ENCODE measurements at regions not wholly inside any gene's neighbourhood (a gene's known extent, or its start where the extent isn't known, plus 50 kb on each side); places are given as distances from the start of the nearest gene placed in this dataset.

DNA sequence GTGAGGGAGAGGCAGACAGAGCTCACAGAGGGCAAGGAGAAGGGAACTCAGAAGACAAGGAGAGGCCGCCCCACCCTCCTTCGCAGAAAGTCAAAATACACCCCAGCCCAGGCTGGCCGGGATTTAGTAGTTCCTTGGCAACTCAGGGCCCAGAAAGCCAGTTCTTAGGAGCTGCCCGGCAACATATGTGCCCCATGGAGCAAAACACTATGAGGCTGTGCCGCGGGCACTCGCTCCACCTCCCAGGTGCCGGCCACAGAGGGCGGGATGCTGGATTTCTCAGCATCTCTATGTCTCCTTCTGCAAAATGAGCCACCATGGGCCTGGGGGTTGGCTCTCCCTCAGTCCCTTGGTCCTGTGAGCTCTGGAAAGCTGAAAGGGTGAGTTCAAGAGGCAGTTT, 93.8 kb upstream of the CACNA1A start:
- no peak overlapping the region for H3K27ac ChIP-seq
- peaks cover 9% of the 10 kb centered on the region for H3K27me3 ChIP-seq
- H3K4me3 ChIP-seq = no peak overlapping the region
- intact Hi-C loops (cut with DNase I) = no loop called here
- DNase-seq (no peak), ATAC-seq (no peak)
- H3K9me3 ChIP-seq = no peaks in the 10 kb centered on the region
- no peaks in the 10 kb centered on the region for H3K4me1 ChIP-seq
- TF ChIP-seq, protein P1, sequence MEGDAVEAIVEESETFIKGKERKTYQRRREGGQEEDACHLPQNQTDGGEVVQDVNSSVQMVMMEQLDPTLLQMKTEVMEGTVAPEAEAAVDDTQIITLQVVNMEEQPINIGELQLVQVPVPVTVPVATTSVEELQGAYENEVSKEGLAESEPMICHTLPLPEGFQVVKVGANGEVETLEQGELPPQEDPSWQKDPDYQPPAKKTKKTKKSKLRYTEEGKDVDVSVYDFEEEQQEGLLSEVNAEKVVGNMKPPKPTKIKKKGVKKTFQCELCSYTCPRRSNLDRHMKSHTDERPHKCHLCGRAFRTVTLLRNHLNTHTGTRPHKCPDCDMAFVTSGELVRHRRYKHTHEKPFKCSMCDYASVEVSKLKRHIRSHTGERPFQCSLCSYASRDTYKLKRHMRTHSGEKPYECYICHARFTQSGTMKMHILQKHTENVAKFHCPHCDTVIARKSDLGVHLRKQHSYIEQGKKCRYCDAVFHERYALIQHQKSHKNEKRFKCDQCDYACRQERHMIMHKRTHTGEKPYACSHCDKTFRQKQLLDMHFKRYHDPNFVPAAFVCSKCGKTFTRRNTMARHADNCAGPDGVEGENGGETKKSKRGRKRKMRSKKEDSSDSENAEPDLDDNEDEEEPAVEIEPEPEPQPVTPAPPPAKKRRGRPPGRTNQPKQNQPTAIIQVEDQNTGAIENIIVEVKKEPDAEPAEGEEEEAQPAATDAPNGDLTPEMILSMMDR (IDR thresholded peaks at IDR 0.05) = no peak
- H3K36me3 ChIP-seq = no peaks in the 10 kb centered on the region

DNA sequence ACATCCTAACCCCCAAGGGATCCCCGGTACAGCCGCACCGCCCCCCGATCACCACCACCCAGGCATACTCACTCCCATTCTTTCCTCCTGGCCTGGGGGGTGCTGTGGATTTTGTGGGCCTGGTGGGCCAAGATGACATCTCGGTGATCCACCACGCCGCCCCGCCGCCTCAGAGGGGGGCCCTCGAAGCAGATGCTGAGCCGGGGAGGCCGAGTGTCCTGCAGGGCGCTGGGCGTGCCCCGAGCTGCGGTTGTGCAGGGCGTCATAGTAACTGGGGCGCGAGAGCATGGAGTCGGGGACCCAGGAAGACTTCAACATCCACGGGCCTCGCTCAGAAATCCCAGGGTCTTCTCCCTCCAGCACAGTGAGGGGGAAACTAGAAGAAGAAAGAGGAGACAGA, 93.4 kb upstream of the CACNA1A start:
- TF ChIP-seq, protein P1 (IDR thresholded peaks at IDR 0.05) = no peak
- DNase-seq = no peak
- intact Hi-C loops (cut with DNase I) = loop anchor here (10.0 kb wide), 1 partner anchor 115 kb away; no protein-coding TSS in a partner anchor

DNA sequence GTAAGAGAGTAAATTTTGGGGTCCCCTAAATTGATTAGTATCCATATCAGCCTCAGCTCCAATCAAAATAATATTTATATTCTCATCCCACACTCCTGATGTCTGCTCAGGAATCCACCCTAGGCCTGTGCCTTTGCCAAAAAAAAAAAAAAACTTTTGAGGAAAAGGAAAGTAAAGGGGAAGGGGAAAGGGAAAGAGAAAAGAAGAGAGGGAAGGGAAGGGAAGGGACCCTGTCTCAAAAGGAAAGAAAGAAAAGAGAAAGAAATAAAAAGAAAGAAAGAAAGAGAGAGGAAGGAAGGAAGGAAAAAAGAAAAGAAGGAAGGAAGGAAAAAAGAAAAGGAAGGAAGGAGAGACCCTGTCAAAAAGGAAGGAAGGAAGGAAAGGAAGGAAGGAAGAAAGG, 91.8 kb upstream of the CACNA1A start:
- ATAC-seq (no peak), DNase-seq (no peak)
- Histone ChIP-seq H3K36me3 (no peaks in the 10 kb centered on the region), H3K9me3 (no peaks in the 10 kb centered on the region), H3K4me1 (no peaks in the 10 kb centered on the region), H3K27ac (no peak overlapping the region), H3K27me3 (peaks cover 9% of the 10 kb centered on the region), H3K4me3 (no peak overlapping the region)
- TF ChIP-seq, protein P1 (IDR thresholded peaks at IDR 0.05) = no peak
- intact Hi-C loops (cut with DNase I) = loop anchor here (10.0 kb wide), 1 partner anchor 117 kb away; no protein-coding TSS in a partner anchor

More for the DNA sequence above, 93.4 kb upstream of the CACNA1A start:
- Histone ChIP-seq H3K27me3 (peaks cover 9% of the 10 kb centered on the region), H3K36me3 (no peaks in the 10 kb centered on the region), H3K4me3 (no peak overlapping the region), H3K9me3 (no peaks in the 10 kb centered on the region), H3K27ac (no peak overlapping the region), H3K4me1 (no peaks in the 10 kb centered on the region)
- ATAC-seq = no peak

DNA sequence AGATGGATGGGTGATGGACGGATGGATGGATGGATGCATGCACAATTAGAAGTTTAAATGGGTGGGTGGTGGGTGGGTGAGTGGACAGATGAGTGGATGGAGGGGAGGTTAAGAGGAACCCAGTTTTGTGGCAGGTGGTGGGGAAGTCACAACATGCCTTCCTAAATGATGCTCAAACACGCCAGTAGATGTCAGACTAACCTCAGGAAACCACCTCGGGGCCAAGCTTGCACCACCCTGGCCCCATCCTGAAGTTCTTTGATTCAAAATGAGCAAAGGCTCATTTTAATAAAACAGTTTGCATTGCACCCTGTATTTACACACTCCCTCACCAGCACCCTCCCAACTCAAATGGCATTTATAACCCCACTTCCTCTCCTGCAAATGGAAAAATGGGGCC, 91.4 kb upstream of the CACNA1A start:
- DNase-seq = no peak
- Histone ChIP-seq H3K27me3 (peaks cover 7% of the 10 kb centered on the region), H3K36me3 (no peaks in the 10 kb centered on the region), H3K4me1 (no peaks in the 10 kb centered on the region), H3K9me3 (no peaks in the 10 kb centered on the region), H3K4me3 (no peak overlapping the region), H3K27ac (no peak overlapping the region)
- intact Hi-C loops (cut with DNase I) = loop anchor here (10.0 kb wide), 1 partner anchor 117 kb away; no protein-coding TSS in a partner anchor
- peak; percentile 89 for ATAC-seq
- TF ChIP-seq, protein P1 (IDR thresholded peaks at IDR 0.05) = peak; percentile 61

DNA sequence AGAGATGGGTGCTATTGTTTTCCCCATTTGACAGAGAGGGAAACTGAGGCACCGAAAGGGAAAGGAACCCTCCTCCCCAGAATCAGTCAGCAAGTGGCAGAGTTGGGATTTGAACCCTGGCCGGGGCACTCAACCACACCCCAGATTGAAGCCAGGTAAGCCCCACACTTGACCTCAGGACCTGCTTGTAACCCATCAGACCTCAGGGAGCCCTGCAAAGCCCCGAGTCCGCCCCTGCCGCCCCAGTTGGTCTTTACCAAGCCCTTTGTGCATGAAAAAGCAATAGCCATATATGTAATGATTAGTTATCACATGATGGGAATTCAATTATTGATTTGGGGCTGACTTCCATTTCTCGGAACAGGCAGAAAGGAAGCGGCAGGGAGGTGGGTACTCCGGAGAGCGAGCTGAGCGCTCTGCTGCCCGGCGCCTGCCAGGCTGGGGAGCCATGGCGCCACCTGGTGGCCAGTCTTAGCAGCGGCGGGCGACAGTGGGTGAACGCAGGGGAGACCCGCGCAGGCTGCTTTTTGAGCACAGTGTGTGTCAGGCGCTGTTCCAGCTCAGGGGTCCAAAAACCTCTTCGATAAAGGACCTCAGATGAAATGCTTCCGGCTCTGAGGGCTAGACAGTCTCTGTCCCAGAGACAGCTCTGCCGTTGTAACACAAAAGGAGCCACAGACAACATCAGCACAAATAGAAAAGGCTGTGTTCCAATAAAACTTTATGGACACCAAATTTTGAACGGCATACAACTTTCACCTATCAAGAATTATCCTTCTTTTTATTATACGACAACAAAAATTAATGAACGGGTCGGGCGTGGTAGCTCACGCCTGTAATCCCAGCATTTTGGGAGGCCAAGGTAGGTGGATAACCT, 82.9 kb upstream of the CACNA1A start:
- Histone ChIP-seq H3K27ac (no peak overlapping the region), H3K27me3 (peaks cover 15% of the 10 kb centered on the region), H3K9me3 (no peaks in the 10 kb centered on the region), H3K4me3 (no peak overlapping the region), H3K36me3 (no peaks in the 10 kb centered on the region), H3K4me1 (no peaks in the 10 kb centered on the region)
- DNase-seq (peak; percentile 86), ATAC-seq (peak; percentile 98)
- intact Hi-C loops (cut with DNase I) = loop anchor here (5.0 kb wide), 1 partner anchor 312 kb away; no protein-coding TSS in a partner anchor
- TF ChIP-seq, protein P1 (IDR thresholded peaks at IDR 0.05) = peak; percentile 100

All from upper lobe of right lung (tissue), 1 donor.